Ovary (tissue), 3 donors: ENCODE measurements at regions not wholly inside any gene's neighbourhood (a gene's known extent, or its start where the extent isn't known, plus 50 kb on each side); places are given as distances from the start of the nearest gene placed in this dataset.

Experiments
- EP300 ChIP-seq: sonication (generic); formaldehyde crosslinking; IDR thresholded peaks from one replicate; pipeline ENCODE4 v1.6.1; 2017; ENCODE audit warnings: antibody characterized with exemption
- POLR2A ChIP-seq: fragments of 450-650 bp; IDR thresholded peaks from one replicate; pipeline ENCODE4 v1.6.1; 2017; ENCODE audit warnings: antibody characterized with exemption, mild to moderate bottlenecking, moderate library complexity
- TF ChIP-seq, protein P1 (sequence below), 3 donors: fragments of 450-650 bp in 2 of 3; fragments of 200-600 bp in 1 of 3; IDR thresholded peaks; one replicate each; pipeline versions ENCODE4 v1.5.1 to v1.8.0; 2016 to 2022; ENCODE audit warnings: antibody characterized with exemption in 3 of 3, mild to moderate bottlenecking in 1 of 3
- donor health status: DM: no; HTN: no; CAD: no.

DNA sequence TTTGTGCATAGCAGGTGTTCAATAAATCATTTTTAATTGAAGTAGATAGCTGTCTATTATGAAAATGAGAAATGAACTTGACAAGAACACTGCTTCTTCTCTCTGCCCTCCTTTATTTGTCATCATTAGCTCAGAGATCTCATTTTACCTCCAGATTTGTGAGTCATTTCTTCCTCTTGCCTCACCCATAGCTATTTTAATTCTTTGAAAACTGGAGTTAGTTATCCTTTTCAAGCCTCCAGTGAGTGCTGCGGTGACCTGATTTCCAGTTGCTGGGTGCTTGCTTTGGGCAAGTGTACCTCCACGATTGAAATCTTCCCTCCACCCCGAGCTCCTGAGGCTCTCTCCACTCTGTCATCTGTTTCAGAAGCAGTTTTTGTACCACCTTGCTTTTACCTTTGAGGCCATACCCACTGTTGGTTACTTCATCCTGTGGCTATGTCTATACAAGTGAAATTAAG, 114.6 kb downstream of the NFKBIZ start:
- TF ChIP-seq, protein P1, sequence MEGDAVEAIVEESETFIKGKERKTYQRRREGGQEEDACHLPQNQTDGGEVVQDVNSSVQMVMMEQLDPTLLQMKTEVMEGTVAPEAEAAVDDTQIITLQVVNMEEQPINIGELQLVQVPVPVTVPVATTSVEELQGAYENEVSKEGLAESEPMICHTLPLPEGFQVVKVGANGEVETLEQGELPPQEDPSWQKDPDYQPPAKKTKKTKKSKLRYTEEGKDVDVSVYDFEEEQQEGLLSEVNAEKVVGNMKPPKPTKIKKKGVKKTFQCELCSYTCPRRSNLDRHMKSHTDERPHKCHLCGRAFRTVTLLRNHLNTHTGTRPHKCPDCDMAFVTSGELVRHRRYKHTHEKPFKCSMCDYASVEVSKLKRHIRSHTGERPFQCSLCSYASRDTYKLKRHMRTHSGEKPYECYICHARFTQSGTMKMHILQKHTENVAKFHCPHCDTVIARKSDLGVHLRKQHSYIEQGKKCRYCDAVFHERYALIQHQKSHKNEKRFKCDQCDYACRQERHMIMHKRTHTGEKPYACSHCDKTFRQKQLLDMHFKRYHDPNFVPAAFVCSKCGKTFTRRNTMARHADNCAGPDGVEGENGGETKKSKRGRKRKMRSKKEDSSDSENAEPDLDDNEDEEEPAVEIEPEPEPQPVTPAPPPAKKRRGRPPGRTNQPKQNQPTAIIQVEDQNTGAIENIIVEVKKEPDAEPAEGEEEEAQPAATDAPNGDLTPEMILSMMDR (IDR thresholded peaks at IDR 0.05): no peak
- TF ChIP-seq EP300 (no peak), POLR2A (no peak)
